ENCODE measurements at regions not wholly inside any gene's neighbourhood (a gene's known extent, or its start where the extent isn't known, plus 50 kb on each side); places are given as distances from the start of the nearest gene placed in this dataset.
"Not testable (repeated sequence)": the region's sequence is repeated elsewhere in the genome, so short reads cannot be mapped to it uniquely, and the experiment has no call there.

DNA sequence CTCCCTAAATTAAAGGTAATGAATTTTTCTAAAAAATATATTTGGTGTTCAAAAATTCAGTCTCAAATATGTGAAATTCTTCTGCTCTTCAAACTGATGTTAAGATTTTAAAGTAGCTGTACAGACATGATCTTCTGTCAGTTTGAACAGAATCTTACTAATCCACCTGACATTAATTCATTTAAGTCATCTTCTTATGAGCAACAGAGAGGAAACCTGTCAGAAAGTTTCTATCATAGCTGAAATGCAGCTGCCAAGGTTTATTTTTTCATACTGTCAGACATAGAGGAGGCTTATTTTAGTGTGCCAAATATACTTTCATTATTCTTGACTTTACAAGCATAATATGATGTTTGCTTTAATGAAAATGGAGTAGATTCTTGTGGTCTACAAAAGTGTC is 686.6 kb upstream of the MIS18BP1 start:
- intact Hi-C loops (cut with micrococcal nuclease), result no loop called here
- Mint-ChIP-seq H3K9me3 (peaks cover 16 to 31% of the 10 kb centered on the region in 2 donors), H3K4me3 (no peak overlapping the region), H3K27ac (no peak overlapping the region), H3K36me3 (no peaks in the 10 kb centered on the region), H3K27me3 (ENCODE audit: low read depth in 2 of 2) (no peaks in the 10 kb centered on the region), H3K4me1 (no peaks in the 10 kb centered on the region)
- H3K9me3 ChIP-seq (ENCODE audit: control insufficient read depth, insufficient read depth, low read length), result peaks cover 6% of the 10 kb centered on the region
- no peaks in the 10 kb centered on the region for H3K27me3 ChIP-seq (ENCODE audit: control insufficient read depth, insufficient read depth, low read length)
- no peak for ATAC-seq
- H3K4me3 ChIP-seq (ENCODE audit: low read length), result no peak overlapping the region
- no peaks in the 10 kb centered on the region for H3K36me3 ChIP-seq (ENCODE audit: control insufficient read depth, insufficient read depth, low read length)
- H3K4me1 ChIP-seq (ENCODE audit: control insufficient read depth, insufficient read depth, low read length), result no peaks in the 10 kb centered on the region
- TF ChIP-seq, protein P1, sequence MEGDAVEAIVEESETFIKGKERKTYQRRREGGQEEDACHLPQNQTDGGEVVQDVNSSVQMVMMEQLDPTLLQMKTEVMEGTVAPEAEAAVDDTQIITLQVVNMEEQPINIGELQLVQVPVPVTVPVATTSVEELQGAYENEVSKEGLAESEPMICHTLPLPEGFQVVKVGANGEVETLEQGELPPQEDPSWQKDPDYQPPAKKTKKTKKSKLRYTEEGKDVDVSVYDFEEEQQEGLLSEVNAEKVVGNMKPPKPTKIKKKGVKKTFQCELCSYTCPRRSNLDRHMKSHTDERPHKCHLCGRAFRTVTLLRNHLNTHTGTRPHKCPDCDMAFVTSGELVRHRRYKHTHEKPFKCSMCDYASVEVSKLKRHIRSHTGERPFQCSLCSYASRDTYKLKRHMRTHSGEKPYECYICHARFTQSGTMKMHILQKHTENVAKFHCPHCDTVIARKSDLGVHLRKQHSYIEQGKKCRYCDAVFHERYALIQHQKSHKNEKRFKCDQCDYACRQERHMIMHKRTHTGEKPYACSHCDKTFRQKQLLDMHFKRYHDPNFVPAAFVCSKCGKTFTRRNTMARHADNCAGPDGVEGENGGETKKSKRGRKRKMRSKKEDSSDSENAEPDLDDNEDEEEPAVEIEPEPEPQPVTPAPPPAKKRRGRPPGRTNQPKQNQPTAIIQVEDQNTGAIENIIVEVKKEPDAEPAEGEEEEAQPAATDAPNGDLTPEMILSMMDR (IDR thresholded peaks at IDR 0.05), result no peak
- no peak overlapping the region for H3K27ac ChIP-seq (ENCODE audit: low read length)
- DNase-seq, result no peak

DNA sequence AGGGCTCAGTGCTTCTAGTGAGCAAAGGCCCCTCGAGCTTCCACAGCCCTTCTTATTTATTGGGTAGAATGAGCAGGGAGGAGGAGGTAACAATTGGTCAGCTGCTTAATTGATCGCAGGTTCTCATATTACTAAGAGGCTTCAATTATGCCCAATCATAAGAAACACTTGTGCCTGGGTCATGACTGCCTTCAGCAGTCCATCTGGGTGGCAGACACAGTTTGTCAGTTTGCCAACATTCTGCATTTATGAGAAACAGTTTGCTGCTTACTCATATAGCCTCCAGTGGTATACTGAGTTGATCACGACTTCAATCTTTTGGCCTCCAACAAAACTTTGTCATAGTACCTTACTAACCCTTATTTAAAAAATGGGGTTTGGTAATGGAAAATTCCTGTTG is 667.0 kb upstream of the MIS18BP1 start:
- H3K4me1 Mint-ChIP-seq; H3K27me3 ChIP-seq (ENCODE audit: control insufficient read depth, insufficient read depth, low read length); ATAC-seq; H3K36me3 Mint-ChIP-seq; H3K4me1 ChIP-seq (ENCODE audit: control insufficient read depth, insufficient read depth, low read length); H3K27ac Mint-ChIP-seq; H3K36me3 ChIP-seq (ENCODE audit: control insufficient read depth, insufficient read depth, low read length); H3K4me3 Mint-ChIP-seq; H3K27me3 Mint-ChIP-seq (ENCODE audit: low read depth in 2 of 2); H3K27ac ChIP-seq (ENCODE audit: low read length); H3K4me3 ChIP-seq (ENCODE audit: low read length); intact Hi-C loops (cut with micrococcal nuclease); DNase-seq: not testable (repeated sequence)
- peaks cover 11% of the 10 kb centered on the region for H3K9me3 ChIP-seq (ENCODE audit: control insufficient read depth, insufficient read depth, low read length)
- peaks cover 6 to 12% of the 10 kb centered on the region in 2 donors for H3K9me3 Mint-ChIP-seq
- 65% methylated on average over 2 of the region's 3 CpGs for WGBS (ENCODE audit: insufficient coverage)

DNA sequence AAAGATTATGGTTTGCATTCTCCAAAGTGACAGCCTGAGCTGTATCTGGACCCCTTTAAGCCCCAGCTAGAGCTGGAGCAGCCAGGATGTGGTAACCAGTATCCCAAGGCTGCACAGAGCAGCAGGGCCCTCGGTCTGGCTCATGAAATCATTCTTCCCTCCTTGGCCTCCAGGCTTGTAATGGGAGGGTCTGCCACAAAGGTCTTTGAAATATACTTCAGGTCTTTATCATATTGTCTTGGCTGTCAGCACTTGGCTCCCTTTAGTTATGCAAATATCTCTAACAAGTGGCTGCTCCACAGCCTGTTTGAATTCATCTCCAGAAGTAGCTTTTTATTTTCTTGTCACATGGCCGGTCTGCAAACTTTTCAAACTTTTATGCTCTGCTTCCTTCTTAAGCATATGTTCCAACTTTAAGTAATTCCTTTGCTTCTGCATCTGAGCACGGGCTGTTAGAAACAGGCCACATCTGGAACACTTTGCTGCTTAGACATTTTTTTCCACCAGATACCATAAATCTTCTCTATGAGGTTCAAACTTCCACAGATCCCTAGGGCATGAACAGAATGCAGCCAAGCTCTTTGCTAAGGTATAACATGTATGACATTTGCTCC is 663.4 kb upstream of the MIS18BP1 start:
- H3K9me3 ChIP-seq (ENCODE audit: control insufficient read depth, insufficient read depth, low read length), result peaks cover 13% of the 10 kb centered on the region
- ATAC-seq, result no peak
- intact Hi-C loops (cut with micrococcal nuclease), result no loop called here

DNA sequence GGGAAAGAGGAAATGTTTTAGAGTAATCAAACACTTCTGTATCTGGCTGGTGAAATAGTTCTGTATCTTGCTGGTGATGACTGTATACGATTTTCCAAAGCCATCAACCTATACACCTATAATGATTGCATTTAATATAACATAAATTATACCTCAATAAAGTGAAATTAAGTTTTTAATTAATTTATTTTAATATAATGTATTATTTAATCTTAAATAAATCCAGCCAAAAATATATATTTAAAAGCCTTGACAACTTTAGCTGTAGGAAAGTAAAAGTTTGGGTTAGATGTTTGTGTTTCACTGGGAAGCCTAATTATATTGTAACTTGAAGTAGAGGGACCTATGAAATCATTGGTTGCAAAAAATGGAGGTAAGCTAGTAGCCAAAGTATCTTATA is 654.8 kb upstream of the MIS18BP1 start:
- H3K27me3 ChIP-seq (ENCODE audit: control insufficient read depth, insufficient read depth, low read length), result no peaks in the 10 kb centered on the region
- no peak overlapping the region for H3K27ac ChIP-seq (ENCODE audit: low read length)
- H3K4me3 ChIP-seq (ENCODE audit: low read length), result no peak overlapping the region
- no CpG with 5 or more reads among the region's 1 CpG for WGBS (ENCODE audit: insufficient coverage)
- Mint-ChIP-seq H3K36me3 (no peaks in the 10 kb centered on the region), H3K27ac (no peak overlapping the region), H3K27me3 (ENCODE audit: low read depth in 2 of 2) (no peaks in the 10 kb centered on the region), H3K4me1 (no peaks in the 10 kb centered on the region), H3K9me3 (peaks cover 6 to 10% of the 10 kb centered on the region in 2 donors), H3K4me3 (no peak overlapping the region)
- H3K4me1 ChIP-seq (ENCODE audit: control insufficient read depth, insufficient read depth, low read length), result no peaks in the 10 kb centered on the region
- ATAC-seq (no peak), DNase-seq (no peak)
- H3K36me3 ChIP-seq (ENCODE audit: control insufficient read depth, insufficient read depth, low read length), result no peaks in the 10 kb centered on the region
- H3K9me3 ChIP-seq (ENCODE audit: control insufficient read depth, insufficient read depth, low read length), result peaks cover 11% of the 10 kb centered on the region
- TF ChIP-seq, protein P1 (IDR thresholded peaks at IDR 0.05), result no peak
- intact Hi-C loops (cut with micrococcal nuclease), result no loop called here

More for the DNA sequence above, 663.4 kb upstream of the MIS18BP1 start:
- Mint-ChIP-seq H3K4me1 (no peaks in the 10 kb centered on the region), H3K9me3 (peaks cover 12 to 17% of the 10 kb centered on the region in 2 donors), H3K4me3 (no peak overlapping the region), H3K36me3 (no peaks in the 10 kb centered on the region), H3K27ac (no peak overlapping the region), H3K27me3 (ENCODE audit: low read depth in 2 of 2) (no peaks in the 10 kb centered on the region)
- H3K27me3 ChIP-seq (ENCODE audit: control insufficient read depth, insufficient read depth, low read length), result no peaks in the 10 kb centered on the region
- TF ChIP-seq, protein P1 (IDR thresholded peaks at IDR 0.05), result no peak
- no peak overlapping the region for H3K27ac ChIP-seq (ENCODE audit: low read length)
- WGBS (ENCODE audit: insufficient coverage), result 80% methylated on average over 3 of the region's 3 CpGs
- H3K4me1 ChIP-seq (ENCODE audit: control insufficient read depth, insufficient read depth, low read length), result no peaks in the 10 kb centered on the region
- no peak for DNase-seq
- H3K4me3 ChIP-seq (ENCODE audit: low read length), result no peak overlapping the region
- H3K36me3 ChIP-seq (ENCODE audit: control insufficient read depth, insufficient read depth, low read length), result no peaks in the 10 kb centered on the region
